ENCODE measurements at regions not wholly inside any gene's neighbourhood (a gene's known extent, or its start where the extent isn't known, plus 50 kb on each side); places are given as distances from the start of the nearest gene placed in this dataset.

- TF ChIP-seq CTCF (IDR thresholded peaks at IDR 0.05; ENCODE audit: low read depth, low read length, poor library complexity, severe bottlenecking) (no peak), EZH2phosphoT487 (IDR thresholded peaks at IDR 0.05; ENCODE audit: borderline replicate concordance, low read length) (no peak)
Measured at GRCh38 chr11:28699701-28700100, 591.5 kb downstream of the METTL15 start.

Data from DOHH2 (cell line).